Transverse colon (tissue), 4 donors: ENCODE measurements at regions not wholly inside any gene's neighbourhood (a gene's known extent, or its start where the extent isn't known, plus 50 kb on each side); places are given as distances from the start of the nearest gene placed in this dataset.
A peak's percentile ranks its signal among the peaks of the same experiment; 100 is the strongest.

Experiments used
- DNase-seq: peaks from one replicate; pipeline ENCODE4 v3.0.0-alpha.2; 2019
- H3K27ac ChIP-seq, 4 donors: fragments of 200-600 bp; sonication (generic); 2 replicates each; pipeline ENCODE4 v1.5.1; 2016 to 2018; ENCODE audit warnings: inconsistent platforms in 4 of 4
- H3K27me3 ChIP-seq: fragments of 200-600 bp; sonication (generic); 2 replicates; pipeline ENCODE4 v1.5.1; 2017; ENCODE audit warnings: inconsistent platforms
- H3K36me3 ChIP-seq, 4 donors: fragments of 200-600 bp; sonication (generic); 2 replicates each; pipeline ENCODE4 v1.5.1; 2017 to 2019; ENCODE audit warnings: inconsistent platforms in 4 of 4
- H3K4me1 ChIP-seq, 4 donors: fragments of 200-600 bp; sonication (generic); 2 replicates each; pipeline ENCODE4 v1.5.1; 2017 to 2020; ENCODE audit warnings: inconsistent platforms in 4 of 4
- H3K4me3 ChIP-seq, 4 donors: fragments of 200-600 bp; sonication (generic); 1 replicate in 1 of 4; 2 replicates in 3 of 4; pipeline versions ENCODE4 v1.5.1 to v1.6.1; 2017 to 2019; ENCODE audit warnings: inconsistent platforms in 4 of 4
- H3K9me3 ChIP-seq, 2 donors: fragments of 200-600 bp; sonication (generic); 2 replicates each; pipeline ENCODE4 v1.5.1; 2017 to 2019; ENCODE audit warnings: inconsistent platforms in 2 of 2
- CTCF ChIP-seq, 5 experiments: fragments of 200-600 bp in 3 of 5; fragments of 450-650 bp in 2 of 5; sonication (generic) in 3 of 5; IDR thresholded peaks; 1 replicate in 2 of 5; 2 replicates in 3 of 5; pipeline ENCODE4 v1.5.1; 2016 to 2017; ENCODE audit warnings: antibody characterized with exemption in 5 of 5, inconsistent platforms in 3 of 5, mild to moderate bottlenecking in 2 of 5, moderate library complexity in 1 of 5
- EP300 ChIP-seq: sonication (generic); formaldehyde crosslinking; IDR thresholded peaks from one replicate; pipeline ENCODE4 v1.6.1; 2017; ENCODE audit warnings: antibody characterized with exemption, low read depth
- POLR2A ChIP-seq: fragments of 450-650 bp; IDR thresholded peaks from one replicate; pipeline ENCODE4 v1.6.1; 2016; ENCODE audit warnings: antibody characterized with exemption, mild to moderate bottlenecking, moderate library complexity
- POLR2AphosphoS5 ChIP-seq, 3 donors: sonication (generic); formaldehyde crosslinking; IDR thresholded peaks; one replicate each; pipeline ENCODE4 v1.6.1; 2016; ENCODE audit warnings: antibody characterized with exemption in 3 of 3
- WGBS, 2 donors: methylation state at CpG; one replicate each; pipeline ENCODE4 v1.1.5; 2018; ENCODE audit warnings: low coverage in 1 of 2; 5-methylcytosine and 5-hydroxymethylcytosine counted together
- in situ Hi-C, 4 donors: fragments of 200-750 bp; cut with MboI; loops; one replicate each; pipeline versions ENCODE4 v1.15.0 to v1.15.1; 2017; ENCODE audit warnings: low sequenced_read_pairs in 3 of 4, low pct_ligation_motif_present in 1 of 4, low pct_unique_long_range_greater_than_20kb in 1 of 4
- intact Hi-C: fragments of 100-400 bp; cut with DNase I; formaldehyde crosslinking; loops from one replicate; pipeline ENCODE4 v1.15.1; 2023; ENCODE audit warnings: low total_unique reads

- Histone ChIP-seq H3K27me3 (no peaks in the 10 kb centered on the region), H3K9me3 (no peaks in the 10 kb centered on the region), H3K4me3 (peak overlapping the region in 3 of 4 donors; percentile 22 to 39 (median 24)), H3K36me3 (no peaks in the 10 kb centered on the region), H3K4me1 (peaks cover 13 to 31% (median 23%) of the 10 kb centered on the region in 4 donors), H3K27ac (no peak overlapping the region)
- no peak for DNase-seq
- TF ChIP-seq CTCF (IDR thresholded peaks at IDR 0.05) (no peak), POLR2A (no peak), EP300 (no peak), POLR2AphosphoS5 (IDR thresholded peaks at IDR 0.05) (no peak)
- intact Hi-C loops (no loop called here), in situ Hi-C loops (loop anchor here in 1 of 4 donors (25.0 kb wide), 1 partner anchor 225 kb away; no protein-coding TSS in a partner anchor)
- WGBS, 2 donors, result 79 to 81% methylated on average over 2 to 6 of the region's 6 CpGs
Observed at GRCh38 chr5:116361979-116362577, 212.5 kb downstream of the SEMA6A start.

- peak; percentile 69 for DNase-seq
- Histone ChIP-seq H3K9me3 (no peaks in the 10 kb centered on the region), H3K27ac (peak overlapping the region; percentile 24 to 70 (median 52)), H3K4me1 (peaks cover 13 to 37% (median 23%) of the 10 kb centered on the region in 4 donors), H3K27me3 (no peaks in the 10 kb centered on the region), H3K4me3 (peak overlapping the region; percentile 12 to 39 (median 23)), H3K36me3 (no peaks in the 10 kb centered on the region)
- 61% methylated on average over 43 of the region's 53 CpGs; no CpG with 5 or more reads in 1 of the 2 donors for WGBS, 2 donors
- intact Hi-C loops, result no loop called here
- in situ Hi-C loops, result loop anchor here in 1 of 4 donors (25.0 kb wide), 1 partner anchor 224 kb away; no protein-coding TSS in a partner anchor
- no peak for TF ChIP-seq EP300
- TF ChIP-seq POLR2A, result no peak
- peak in 4 of 5 experiments; percentile 18 to 40 (median 26) for TF ChIP-seq CTCF (IDR thresholded peaks at IDR 0.05)
- TF ChIP-seq POLR2AphosphoS5 (IDR thresholded peaks at IDR 0.05), result peak in 1 of 3 donors; percentile 48
Observed at GRCh38 chr5:116361171-116361967, 213.3 kb downstream of the SEMA6A start.

GRCh38 chr5:116360008-116360853, 214.4 kb downstream of the SEMA6A start:
- H3K4me3 ChIP-seq, result no peak overlapping the region
- WGBS, 2 donors, result 57 to 72% methylated on average over 6 to 7 of the region's 7 CpGs
- DNase-seq, result peak; percentile 30
- in situ Hi-C loops (loop anchor here in 1 of 4 donors (25.0 kb wide), 1 partner anchor 223 kb away; no protein-coding TSS in a partner anchor), intact Hi-C loops (no loop called here)
- H3K9me3 ChIP-seq, result no peaks in the 10 kb centered on the region
- TF ChIP-seq POLR2A (no peak), POLR2AphosphoS5 (IDR thresholded peaks at IDR 0.05) (peak in 1 of 3 donors; percentile 31), CTCF (IDR thresholded peaks at IDR 0.05) (no peak), EP300 (no peak)
- H3K4me1 ChIP-seq, result peaks cover 13 to 39% (median 23%) of the 10 kb centered on the region in 4 donors
- H3K36me3 ChIP-seq, result no peaks in the 10 kb centered on the region
- H3K27me3 ChIP-seq, result no peaks in the 10 kb centered on the region
- peak overlapping the region; percentile 12 to 70 (median 52) for H3K27ac ChIP-seq
